ENCODE measurements at regions not wholly inside any gene's neighbourhood (a gene's known extent, or its start where the extent isn't known, plus 50 kb on each side); places are given as distances from the start of the nearest gene placed in this dataset.

- Mint-ChIP-seq H3K9me3 (no peaks in the 10 kb centered on the region), H3K4me3 (no peak overlapping the region), H3K27me3 (ENCODE audit: insufficient read depth) (no peaks in the 10 kb centered on the region), H3K36me3 (ENCODE audit: low read depth) (no peaks in the 10 kb centered on the region), H3K27ac (no peak overlapping the region), H3K4me1 (peaks cover 32% of the 10 kb centered on the region)
- no peak for DNase-seq
- no peaks in the 10 kb centered on the region for H3K9me3 ChIP-seq (ENCODE audit: control insufficient read depth, low read length)
- no peak overlapping the region for H3K9ac ChIP-seq (ENCODE audit: extremely low read depth, low read length, poor library complexity, severe bottlenecking)
- H3K27me3 ChIP-seq (ENCODE audit: control insufficient read depth, insufficient read depth, low read length, poor library complexity, severe bottlenecking) = no peaks in the 10 kb centered on the region
- H3K36me3 ChIP-seq (ENCODE audit: control insufficient read depth, insufficient read depth, low read length) = no peaks in the 10 kb centered on the region
- H3K4me3 ChIP-seq (ENCODE audit: low read length) = no peak overlapping the region
- 93% methylated on average over 3 of the region's 3 CpGs; no CpG with 5 or more reads in 1 of the 2 experiments for WGBS, 2 experiments (ENCODE audit: insufficient coverage in 1 of 2, insufficient read length in 1 of 2)
- H3K4me1 ChIP-seq (ENCODE audit: control insufficient read depth, insufficient read depth, low read length) = peaks cover 7% of the 10 kb centered on the region
- TF ChIP-seq CTCF (conservative IDR thresholded peaks at IDR 0.05) = no peak
- H3K27ac ChIP-seq (ENCODE audit: low read depth, low read length) = no peak overlapping the region
Measured at GRCh38 chr6:56845032-56845431, 109.9 kb upstream of the BEND6 start.

- H3K36me3 Mint-ChIP-seq (ENCODE audit: low read depth) = no peaks in the 10 kb centered on the region
- H3K4me3 Mint-ChIP-seq = peak overlapping the region; percentile 88
- no peaks in the 10 kb centered on the region for H3K36me3 ChIP-seq (ENCODE audit: control insufficient read depth, insufficient read depth, low read length)
- no peaks in the 10 kb centered on the region for H3K9me3 Mint-ChIP-seq
- WGBS, 2 experiments (ENCODE audit: insufficient coverage in 1 of 2, insufficient read length in 1 of 2) = 0% methylated on average over 3 to 74 of the region's 87 CpGs
- H3K4me1 ChIP-seq (ENCODE audit: control insufficient read depth, insufficient read depth, low read length) = peaks cover 7% of the 10 kb centered on the region
- no peak overlapping the region for H3K9ac ChIP-seq (ENCODE audit: extremely low read depth, low read length, poor library complexity, severe bottlenecking)
- no peaks in the 10 kb centered on the region for H3K9me3 ChIP-seq (ENCODE audit: control insufficient read depth, low read length)
- H3K27ac Mint-ChIP-seq = peak overlapping the region; percentile 87
- peak; percentile 96 for DNase-seq
- H3K4me3 ChIP-seq (ENCODE audit: low read length) = peak overlapping the region; percentile 91
- H3K27me3 ChIP-seq (ENCODE audit: control insufficient read depth, insufficient read depth, low read length, poor library complexity, severe bottlenecking) = no peaks in the 10 kb centered on the region
- no peaks in the 10 kb centered on the region for H3K27me3 Mint-ChIP-seq (ENCODE audit: insufficient read depth)
- H3K4me1 Mint-ChIP-seq = peaks cover 33% of the 10 kb centered on the region
- peak; percentile 80 for TF ChIP-seq CTCF (conservative IDR thresholded peaks at IDR 0.05)
- peak overlapping the region; percentile 30 for H3K27ac ChIP-seq (ENCODE audit: low read depth, low read length)
Measured at GRCh38 chr6:56843476-56844349, 111.2 kb upstream of the BEND6 start.

GRCh38 chr6:56842686-56843475 lies 112.0 kb upstream of the BEND6 start:
- Histone ChIP-seq H3K27me3 (ENCODE audit: control insufficient read depth, insufficient read depth, low read length, poor library complexity, severe bottlenecking) (no peaks in the 10 kb centered on the region), H3K9ac (ENCODE audit: extremely low read depth, low read length, poor library complexity, severe bottlenecking) (peak overlapping the region; percentile 54), H3K36me3 (ENCODE audit: control insufficient read depth, insufficient read depth, low read length) (no peaks in the 10 kb centered on the region), H3K27ac (ENCODE audit: low read depth, low read length) (peak overlapping the region; percentile 30), H3K9me3 (ENCODE audit: control insufficient read depth, low read length) (no peaks in the 10 kb centered on the region), H3K4me3 (ENCODE audit: low read length) (peak overlapping the region; percentile 91), H3K4me1 (ENCODE audit: control insufficient read depth, insufficient read depth, low read length) (peaks cover 7% of the 10 kb centered on the region)
- Mint-ChIP-seq H3K4me3 (peak overlapping the region; percentile 88), H3K36me3 (ENCODE audit: low read depth) (no peaks in the 10 kb centered on the region), H3K27me3 (ENCODE audit: insufficient read depth) (no peaks in the 10 kb centered on the region), H3K27ac (peak overlapping the region; percentile 96), H3K9me3 (no peaks in the 10 kb centered on the region), H3K4me1 (peaks cover 41% of the 10 kb centered on the region)
- WGBS, 2 experiments (ENCODE audit: insufficient coverage in 1 of 2, insufficient read length in 1 of 2) = 0 to 1% methylated on average over 19 to 47 of the region's 47 CpGs
- no peak for TF ChIP-seq CTCF (conservative IDR thresholded peaks at IDR 0.05)
- peak; percentile 86 for DNase-seq
